Skeletal muscle satellite cell (primary cell): ENCODE measurements at regions not wholly inside any gene's neighbourhood (a gene's known extent, or its start where the extent isn't known, plus 50 kb on each side); places are given as distances from the start of the nearest gene placed in this dataset.

ENCODE experiments used
- H3K27me3 ChIP-seq: 2 replicates; pipeline ENCODE4 v1.7.0; 2013; ENCODE audit warnings: low read length; ENCODE audit not compliant: control insufficient read depth, insufficient read depth
- H3K36me3 ChIP-seq: 2 replicates; pipeline ENCODE4 v1.7.0; 2013; ENCODE audit warnings: mild to moderate bottlenecking, control low read depth, low read length; ENCODE audit not compliant: insufficient read depth
- H3K4me1 ChIP-seq: 2 replicates; pipeline ENCODE4 v1.7.0; 2013; ENCODE audit warnings: low read length; ENCODE audit not compliant: control insufficient read depth, insufficient read depth
- H3K4me2 ChIP-seq: 2 replicates; pipeline ENCODE4 v1.7.0; 2013; ENCODE audit warnings: mild to moderate bottlenecking, low read length
- H3K4me3 ChIP-seq: 2 replicates; pipeline ENCODE4 v1.7.0; 2013; ENCODE audit warnings: low read length
- H3K9ac ChIP-seq: 2 replicates; pipeline ENCODE4 v1.7.0; 2013; ENCODE audit warnings: mild to moderate bottlenecking, low read depth, low read length, moderate library complexity
- H3K9me3 ChIP-seq: replicated peaks from 2 replicates; pipeline ENCODE4 v1.7.0; 2013; ENCODE audit warnings: mild to moderate bottlenecking, control low read depth, low read length

DNA sequence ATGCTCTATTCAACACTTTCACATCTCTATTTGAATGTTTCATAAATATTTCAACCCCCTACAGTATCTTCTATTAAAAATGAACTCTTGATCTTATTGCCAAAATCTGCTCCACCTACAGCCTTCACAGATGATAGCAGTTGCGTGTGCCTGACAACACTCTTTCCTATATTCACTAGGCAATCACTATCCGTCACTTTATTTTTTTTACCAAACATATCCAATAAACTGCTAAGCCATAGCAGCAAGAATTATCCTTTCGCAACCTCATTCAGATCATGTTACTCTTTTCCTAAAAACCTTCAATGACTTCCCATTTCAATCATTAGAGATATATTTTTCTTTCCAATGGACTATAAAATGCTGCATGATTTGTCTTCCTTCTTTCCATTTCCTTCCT, 629.8 kb upstream of the PCDH9 start:
- no peak overlapping the region for H3K9ac ChIP-seq

GRCh38 chr13:67857581-67858310, 627.6 kb upstream of the PCDH9 start:
- no peaks in the 10 kb centered on the region for H3K4me1 ChIP-seq
- peaks cover 3% of the 10 kb centered on the region for H3K9me3 ChIP-seq
- no peaks in the 10 kb centered on the region for H3K27me3 ChIP-seq
- no peak overlapping the region for H3K9ac ChIP-seq
- no peaks in the 10 kb centered on the region for H3K36me3 ChIP-seq
- no peak overlapping the region for H3K4me3 ChIP-seq
- no peak overlapping the region for H3K4me2 ChIP-seq

More for the DNA sequence above, 629.8 kb upstream of the PCDH9 start:
- Histone ChIP-seq H3K4me3 (no peak overlapping the region), H3K4me2 (no peak overlapping the region), H3K27me3 (no peaks in the 10 kb centered on the region), H3K36me3 (no peaks in the 10 kb centered on the region), H3K4me1 (no peaks in the 10 kb centered on the region), H3K9me3 (peaks cover 3% of the 10 kb centered on the region)

- Histone ChIP-seq H3K4me2 (no peak overlapping the region), H3K36me3 (no peaks in the 10 kb centered on the region), H3K9ac (no peak overlapping the region), H3K4me3 (no peak overlapping the region), H3K27me3 (no peaks in the 10 kb centered on the region), H3K4me1 (no peaks in the 10 kb centered on the region), H3K9me3 (peaks cover 3% of the 10 kb centered on the region)
These were observed 626.8 kb upstream of the PCDH9 start for GRCh38 chr13:67856955-67857354.

GRCh38 chr13:67855741-67856238, 625.7 kb upstream of the PCDH9 start:
- no peaks in the 10 kb centered on the region for H3K36me3 ChIP-seq
- H3K9ac ChIP-seq: no peak overlapping the region
- peaks cover 3% of the 10 kb centered on the region for H3K9me3 ChIP-seq
- no peak overlapping the region for H3K4me3 ChIP-seq
- H3K4me2 ChIP-seq: no peak overlapping the region
- no peaks in the 10 kb centered on the region for H3K4me1 ChIP-seq
- no peaks in the 10 kb centered on the region for H3K27me3 ChIP-seq

DNA sequence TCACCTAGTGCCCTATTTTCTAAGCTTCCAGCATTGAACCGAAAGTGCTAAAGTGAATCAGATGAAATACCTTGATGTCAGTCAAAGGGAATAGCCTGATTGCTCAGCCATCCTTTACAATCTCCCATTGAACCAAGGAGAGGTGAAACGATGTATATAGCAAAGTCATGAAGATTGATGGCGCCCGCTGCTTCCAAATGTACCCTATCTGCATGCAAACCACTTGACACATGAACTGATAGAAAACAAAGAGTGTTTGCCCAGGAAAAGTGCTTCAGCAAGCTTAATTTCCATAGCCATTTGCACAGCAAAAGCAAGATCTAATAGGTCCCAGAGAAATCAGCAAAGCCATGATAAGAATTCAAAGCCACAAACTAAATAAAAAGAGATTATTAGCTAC, 624.9 kb upstream of the PCDH9 start:
- Histone ChIP-seq H3K4me2 (no peak overlapping the region), H3K36me3 (no peaks in the 10 kb centered on the region)

DNA sequence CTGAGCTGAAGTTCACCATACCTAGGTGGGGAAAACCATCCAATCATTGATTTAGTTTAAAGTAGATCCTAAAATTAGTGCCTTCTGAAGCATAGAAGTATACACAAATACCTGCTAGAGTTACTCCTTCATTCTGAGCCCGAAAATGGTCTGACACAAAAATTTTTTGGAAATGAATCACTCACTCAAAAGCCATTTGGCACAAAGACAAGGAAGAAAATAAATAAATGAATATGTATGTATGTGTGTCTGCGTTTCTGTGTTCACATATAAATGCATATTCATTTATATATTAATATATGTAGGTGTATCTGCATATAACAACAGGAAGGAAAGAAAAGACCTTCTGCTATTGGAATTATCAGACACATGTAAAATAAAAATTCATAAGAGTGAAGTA, 614.4 kb upstream of the PCDH9 start:
- H3K4me2 ChIP-seq: no peak overlapping the region
- no peaks in the 10 kb centered on the region for H3K36me3 ChIP-seq
- no peak overlapping the region for H3K9ac ChIP-seq
- H3K4me1 ChIP-seq: no peaks in the 10 kb centered on the region
- H3K4me3 ChIP-seq: no peak overlapping the region
- no peaks in the 10 kb centered on the region for H3K9me3 ChIP-seq
- no peaks in the 10 kb centered on the region for H3K27me3 ChIP-seq

More for the DNA sequence above, 624.9 kb upstream of the PCDH9 start:
- no peaks in the 10 kb centered on the region for H3K4me1 ChIP-seq
- H3K9ac ChIP-seq: no peak overlapping the region
- H3K27me3 ChIP-seq: no peaks in the 10 kb centered on the region
- peaks cover 3% of the 10 kb centered on the region for H3K9me3 ChIP-seq
- H3K4me3 ChIP-seq: no peak overlapping the region

DNA sequence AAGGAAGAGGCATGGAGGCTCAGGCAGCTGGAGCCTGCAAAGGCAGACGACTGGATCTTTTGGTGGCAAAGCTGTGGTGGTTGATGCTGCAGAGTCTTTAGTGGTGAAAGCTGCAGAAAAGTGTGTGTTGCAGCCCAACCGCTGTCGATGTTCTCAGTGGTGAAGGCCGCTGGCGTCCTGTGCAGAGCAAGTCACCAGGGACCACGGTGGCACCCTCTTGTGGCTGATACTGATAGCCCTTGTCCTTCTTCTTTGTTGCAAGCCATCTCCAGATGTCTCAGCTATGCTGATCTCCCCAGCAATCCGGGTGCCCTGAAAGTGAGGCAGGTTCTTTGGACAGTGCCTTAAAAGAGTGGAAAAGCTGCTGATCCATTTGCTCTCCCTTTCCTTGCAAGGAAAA, 610.9 kb upstream of the PCDH9 start:
- no peaks in the 10 kb centered on the region for H3K9me3 ChIP-seq
- H3K27me3 ChIP-seq: no peaks in the 10 kb centered on the region
- no peak overlapping the region for H3K4me3 ChIP-seq
- no peak overlapping the region for H3K4me2 ChIP-seq
- no peak overlapping the region for H3K9ac ChIP-seq
- no peaks in the 10 kb centered on the region for H3K36me3 ChIP-seq
- no peaks in the 10 kb centered on the region for H3K4me1 ChIP-seq

GRCh38 chr13:67833564-67833963, 603.4 kb upstream of the PCDH9 start:
- H3K4me3 ChIP-seq: no peak overlapping the region
- H3K4me1 ChIP-seq: no peaks in the 10 kb centered on the region
- H3K4me2 ChIP-seq: no peak overlapping the region
- no peaks in the 10 kb centered on the region for H3K27me3 ChIP-seq
- H3K9ac ChIP-seq: no peak overlapping the region
- H3K9me3 ChIP-seq: no peaks in the 10 kb centered on the region
- H3K36me3 ChIP-seq: no peaks in the 10 kb centered on the region

GRCh38 chr13:67829641-67830040, 599.5 kb upstream of the PCDH9 start:
- no peak overlapping the region for H3K9ac ChIP-seq
- H3K4me2 ChIP-seq: no peak overlapping the region
- no peaks in the 10 kb centered on the region for H3K4me1 ChIP-seq
- no peaks in the 10 kb centered on the region for H3K27me3 ChIP-seq
- H3K4me3 ChIP-seq: no peak overlapping the region
- H3K9me3 ChIP-seq: no peaks in the 10 kb centered on the region
- no peaks in the 10 kb centered on the region for H3K36me3 ChIP-seq

DNA sequence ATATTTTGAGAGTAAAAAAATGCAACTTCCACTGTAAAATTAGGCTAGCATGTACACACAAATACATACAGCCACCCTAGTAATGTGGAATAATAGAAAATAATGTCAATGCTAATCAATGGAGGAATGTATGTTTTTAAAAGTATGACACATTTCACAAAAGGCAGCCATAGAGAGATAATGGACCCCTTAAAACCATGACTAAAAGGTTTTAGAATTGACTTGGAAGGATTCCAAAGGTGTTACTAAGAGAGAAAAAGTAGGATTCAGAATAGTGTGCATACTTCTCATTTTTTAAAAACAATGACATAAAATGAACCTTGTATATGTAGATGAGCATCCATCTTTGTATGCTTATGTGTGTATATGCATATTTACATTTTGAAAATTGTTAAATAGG, 597.9 kb upstream of the PCDH9 start:
- no peaks in the 10 kb centered on the region for H3K36me3 ChIP-seq
- H3K4me2 ChIP-seq: no peak overlapping the region
- H3K4me1 ChIP-seq: no peaks in the 10 kb centered on the region
- no peak overlapping the region for H3K9ac ChIP-seq
- no peaks in the 10 kb centered on the region for H3K9me3 ChIP-seq
- no peaks in the 10 kb centered on the region for H3K27me3 ChIP-seq
- H3K4me3 ChIP-seq: no peak overlapping the region

GRCh38 chr13:67821606-67822005, 591.5 kb upstream of the PCDH9 start:
- Histone ChIP-seq H3K27me3 (no peaks in the 10 kb centered on the region), H3K4me1 (no peaks in the 10 kb centered on the region), H3K36me3 (no peaks in the 10 kb centered on the region), H3K9ac (no peak overlapping the region), H3K9me3 (no peaks in the 10 kb centered on the region), H3K4me2 (no peak overlapping the region), H3K4me3 (no peak overlapping the region)

GRCh38 chr13:67806796-67807195, 576.7 kb upstream of the PCDH9 start:
- H3K36me3 ChIP-seq: no peaks in the 10 kb centered on the region
- no peaks in the 10 kb centered on the region for H3K27me3 ChIP-seq
- H3K9ac ChIP-seq: no peak overlapping the region
- H3K4me1 ChIP-seq: no peaks in the 10 kb centered on the region
- no peak overlapping the region for H3K4me2 ChIP-seq
- no peak overlapping the region for H3K4me3 ChIP-seq
- no peaks in the 10 kb centered on the region for H3K9me3 ChIP-seq
